ENCODE measurements at regions not wholly inside any gene's neighbourhood (a gene's known extent, or its start where the extent isn't known, plus 50 kb on each side); places are given as distances from the start of the nearest gene placed in this dataset.
"Not testable (repeated sequence)": the region's sequence is repeated elsewhere in the genome, so short reads cannot be mapped to it uniquely, and the experiment has no call there.

GRCh38 chrX:13467243-13467642 is 102.2 kb upstream of the EGFL6 start:
- H3K27ac ChIP-seq (ENCODE audit: insufficient read depth, low read depth, low read length, poor library complexity, severe bottlenecking) = no peak overlapping the region
- H3K27me3 ChIP-seq (ENCODE audit: control insufficient read depth, insufficient read depth, low read length, poor library complexity, severe bottlenecking) = no peaks in the 10 kb centered on the region
- H3K36me3 ChIP-seq (ENCODE audit: control insufficient read depth, insufficient read depth, low read length) = no peaks in the 10 kb centered on the region
- no peak overlapping the region for H3K4me3 ChIP-seq (ENCODE audit: insufficient read depth, low read depth, low read length)
- WGBS, 2 experiments = 92 to 100% methylated on average over 1 of the region's 1 CpG
- H3K4me1 ChIP-seq (ENCODE audit: control insufficient read depth, insufficient read depth, low read length) = no peaks in the 10 kb centered on the region
- H3K9me3 ChIP-seq (ENCODE audit: control insufficient read depth, low read length) = no peaks in the 10 kb centered on the region

- Histone ChIP-seq H3K4me3 (ENCODE audit: insufficient read depth, low read depth, low read length) (no peak overlapping the region), H3K36me3 (ENCODE audit: control insufficient read depth, insufficient read depth, low read length) (no peaks in the 10 kb centered on the region), H3K27ac (ENCODE audit: insufficient read depth, low read depth, low read length, poor library complexity, severe bottlenecking) (no peak overlapping the region), H3K27me3 (ENCODE audit: control insufficient read depth, insufficient read depth, low read length, poor library complexity, severe bottlenecking) (no peaks in the 10 kb centered on the region), H3K4me1 (ENCODE audit: control insufficient read depth, insufficient read depth, low read length) (no peaks in the 10 kb centered on the region), H3K9me3 (ENCODE audit: control insufficient read depth, low read length) (no peaks in the 10 kb centered on the region)
- 75 to 94% methylated on average over 1 of the region's 1 CpG for WGBS, 2 experiments
Observed at GRCh38 chrX:13464599-13465275, 104.7 kb upstream of the EGFL6 start.

- H3K36me3 ChIP-seq (ENCODE audit: control insufficient read depth, insufficient read depth, low read length) = no peaks in the 10 kb centered on the region
- no peak overlapping the region for H3K4me3 ChIP-seq (ENCODE audit: insufficient read depth, low read depth, low read length)
- no peak overlapping the region for H3K27ac ChIP-seq (ENCODE audit: insufficient read depth, low read depth, low read length, poor library complexity, severe bottlenecking)
- H3K4me1 ChIP-seq (ENCODE audit: control insufficient read depth, insufficient read depth, low read length) = no peaks in the 10 kb centered on the region
- no peaks in the 10 kb centered on the region for H3K9me3 ChIP-seq (ENCODE audit: control insufficient read depth, low read length)
- WGBS, 2 experiments = 90 to 92% methylated on average over 3 of the region's 3 CpGs
- H3K27me3 ChIP-seq (ENCODE audit: control insufficient read depth, insufficient read depth, low read length, poor library complexity, severe bottlenecking) = no peaks in the 10 kb centered on the region
Observed at GRCh38 chrX:13463608-13464007, 105.8 kb upstream of the EGFL6 start.

- WGBS, 2 experiments = 94 to 98% methylated on average over 5 to 7 of the region's 7 CpGs
- Histone ChIP-seq H3K27me3 (ENCODE audit: control insufficient read depth, insufficient read depth, low read length, poor library complexity, severe bottlenecking) (no peaks in the 10 kb centered on the region), H3K9me3 (ENCODE audit: control insufficient read depth, low read length) (no peaks in the 10 kb centered on the region), H3K36me3 (ENCODE audit: control insufficient read depth, insufficient read depth, low read length) (no peaks in the 10 kb centered on the region), H3K4me3 (ENCODE audit: insufficient read depth, low read depth, low read length) (no peak overlapping the region), H3K27ac (ENCODE audit: insufficient read depth, low read depth, low read length, poor library complexity, severe bottlenecking) (no peak overlapping the region), H3K4me1 (ENCODE audit: control insufficient read depth, insufficient read depth, low read length) (no peaks in the 10 kb centered on the region)
Observed at GRCh38 chrX:13452283-13452682, 117.1 kb upstream of the EGFL6 start.

GRCh38 chrX:13449441-13449840 is 120.0 kb upstream of the EGFL6 start:
- no peaks in the 10 kb centered on the region for H3K4me1 ChIP-seq (ENCODE audit: control insufficient read depth, insufficient read depth, low read length)
- no peaks in the 10 kb centered on the region for H3K27me3 ChIP-seq (ENCODE audit: control insufficient read depth, insufficient read depth, low read length, poor library complexity, severe bottlenecking)
- no peak overlapping the region for H3K4me3 ChIP-seq (ENCODE audit: insufficient read depth, low read depth, low read length)
- H3K27ac ChIP-seq (ENCODE audit: insufficient read depth, low read depth, low read length, poor library complexity, severe bottlenecking) = no peak overlapping the region
- no peaks in the 10 kb centered on the region for H3K36me3 ChIP-seq (ENCODE audit: control insufficient read depth, insufficient read depth, low read length)
- no peaks in the 10 kb centered on the region for H3K9me3 ChIP-seq (ENCODE audit: control insufficient read depth, low read length)

- H3K36me3 ChIP-seq (ENCODE audit: control insufficient read depth, insufficient read depth, low read length) = no peaks in the 10 kb centered on the region
- 85 to 91% methylated on average over 2 of the region's 2 CpGs for WGBS, 2 experiments
Observed at GRCh38 chrX:13448941-13449340, 120.5 kb upstream of the EGFL6 start.

GRCh38 chrX:13441608-13442007 is 121.8 kb upstream of the ATXN3L start:
- H3K4me1 ChIP-seq (ENCODE audit: control insufficient read depth, insufficient read depth, low read length) = not testable (repeated sequence)
- WGBS, 2 experiments = 98 to 100% methylated on average over 1 to 5 of the region's 5 CpGs

More at GRCh38 chrX:13448941-13449340, 120.5 kb upstream of the EGFL6 start:
- H3K27me3 ChIP-seq (ENCODE audit: control insufficient read depth, insufficient read depth, low read length, poor library complexity, severe bottlenecking) = no peaks in the 10 kb centered on the region
- no peaks in the 10 kb centered on the region for H3K4me1 ChIP-seq (ENCODE audit: control insufficient read depth, insufficient read depth, low read length)
- H3K27ac ChIP-seq (ENCODE audit: insufficient read depth, low read depth, low read length, poor library complexity, severe bottlenecking) = no peak overlapping the region
- H3K4me3 ChIP-seq (ENCODE audit: insufficient read depth, low read depth, low read length) = no peak overlapping the region
- no peaks in the 10 kb centered on the region for H3K9me3 ChIP-seq (ENCODE audit: control insufficient read depth, low read length)

GRCh38 chrX:13440176-13440575 is 120.3 kb upstream of the ATXN3L start:
- H3K27me3 ChIP-seq (ENCODE audit: control insufficient read depth, insufficient read depth, low read length, poor library complexity, severe bottlenecking) = no peaks in the 10 kb centered on the region
- H3K36me3 ChIP-seq (ENCODE audit: control insufficient read depth, insufficient read depth, low read length) = no peaks in the 10 kb centered on the region
- no peak overlapping the region for H3K4me3 ChIP-seq (ENCODE audit: insufficient read depth, low read depth, low read length)
- no peaks in the 10 kb centered on the region for H3K9me3 ChIP-seq (ENCODE audit: control insufficient read depth, low read length)
- WGBS, 2 experiments = 88 to 92% methylated on average over 1 to 2 of the region's 2 CpGs
- H3K27ac ChIP-seq (ENCODE audit: insufficient read depth, low read depth, low read length, poor library complexity, severe bottlenecking) = no peak overlapping the region
- no peaks in the 10 kb centered on the region for H3K4me1 ChIP-seq (ENCODE audit: control insufficient read depth, insufficient read depth, low read length)

More at GRCh38 chrX:13441608-13442007, 121.8 kb upstream of the ATXN3L start:
- H3K36me3 ChIP-seq (ENCODE audit: control insufficient read depth, insufficient read depth, low read length); H3K4me3 ChIP-seq (ENCODE audit: insufficient read depth, low read depth, low read length); H3K9me3 ChIP-seq (ENCODE audit: control insufficient read depth, low read length); H3K27me3 ChIP-seq (ENCODE audit: control insufficient read depth, insufficient read depth, low read length, poor library complexity, severe bottlenecking); H3K27ac ChIP-seq (ENCODE audit: insufficient read depth, low read depth, low read length, poor library complexity, severe bottlenecking): not testable (repeated sequence)

GRCh38 chrX:13433298-13433605 is 113.4 kb upstream of the ATXN3L start:
- WGBS, 2 experiments = 89 to 94% methylated on average over 2 of the region's 2 CpGs
- no peak overlapping the region for H3K27ac ChIP-seq (ENCODE audit: insufficient read depth, low read depth, low read length, poor library complexity, severe bottlenecking)

GRCh38 chrX:13432414-13433297 is 112.8 kb upstream of the ATXN3L start:
- H3K4me1 ChIP-seq (ENCODE audit: control insufficient read depth, insufficient read depth, low read length) = no peaks in the 10 kb centered on the region
- H3K9me3 ChIP-seq (ENCODE audit: control insufficient read depth, low read length) = no peaks in the 10 kb centered on the region
- H3K4me3 ChIP-seq (ENCODE audit: insufficient read depth, low read depth, low read length) = no peak overlapping the region
- WGBS, 2 experiments = 97 to 98% methylated on average over 3 to 4 of the region's 4 CpGs
- H3K27me3 ChIP-seq (ENCODE audit: control insufficient read depth, insufficient read depth, low read length, poor library complexity, severe bottlenecking) = no peaks in the 10 kb centered on the region
- H3K27ac ChIP-seq (ENCODE audit: insufficient read depth, low read depth, low read length, poor library complexity, severe bottlenecking) = no peak overlapping the region
- no peaks in the 10 kb centered on the region for H3K36me3 ChIP-seq (ENCODE audit: control insufficient read depth, insufficient read depth, low read length)

More at GRCh38 chrX:13433298-13433605, 113.4 kb upstream of the ATXN3L start:
- Histone ChIP-seq H3K27me3 (ENCODE audit: control insufficient read depth, insufficient read depth, low read length, poor library complexity, severe bottlenecking) (no peaks in the 10 kb centered on the region), H3K4me1 (ENCODE audit: control insufficient read depth, insufficient read depth, low read length) (no peaks in the 10 kb centered on the region), H3K36me3 (ENCODE audit: control insufficient read depth, insufficient read depth, low read length) (no peaks in the 10 kb centered on the region), H3K4me3 (ENCODE audit: insufficient read depth, low read depth, low read length) (no peak overlapping the region), H3K9me3 (ENCODE audit: control insufficient read depth, low read length) (no peaks in the 10 kb centered on the region)

Measured in ectodermal cell (in vitro differentiated cells).